ENCODE measurements at regions not wholly inside any gene's neighbourhood (a gene's known extent, or its start where the extent isn't known, plus 50 kb on each side); places are given as distances from the start of the nearest gene placed in this dataset.
"Not testable (repeated sequence)": the region's sequence is repeated elsewhere in the genome, so short reads cannot be mapped to it uniquely, and the experiment has no call there.

DNA sequence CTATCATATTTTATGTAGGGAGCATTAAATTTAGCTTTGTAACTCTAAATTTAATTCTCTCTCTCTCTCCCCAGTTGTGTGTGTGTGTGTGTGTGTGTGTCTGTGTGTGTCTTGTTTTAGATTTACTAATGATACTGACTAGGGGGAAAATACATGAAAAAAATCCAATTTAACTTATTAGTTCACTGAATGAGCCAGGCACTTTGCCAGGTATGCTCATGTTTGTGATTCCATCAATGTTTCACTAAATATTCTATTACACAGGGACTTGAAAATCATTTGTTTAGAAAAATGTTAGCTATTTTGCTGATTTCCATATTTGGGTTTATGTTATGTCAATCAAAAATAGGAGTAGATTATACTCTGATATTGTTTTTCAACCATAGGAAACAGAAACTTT is 203.7 kb upstream of the ZNF804A start:
- H3K4me1 ChIP-seq (ENCODE audit: control insufficient read depth, insufficient read depth, low read length), result no peaks in the 10 kb centered on the region
- ATAC-seq (no peak), DNase-seq (no peak)
- no peaks in the 10 kb centered on the region for H3K9me3 ChIP-seq (ENCODE audit: control insufficient read depth, low read length)
- no peak overlapping the region for H3K4me3 ChIP-seq (ENCODE audit: low read length)
- no peak overlapping the region for H3K27ac ChIP-seq (ENCODE audit: low read length)
- intact Hi-C loops (cut with DNase I), result no loop called here
- H3K27me3 ChIP-seq (ENCODE audit: control insufficient read depth, insufficient read depth), result no peaks in the 10 kb centered on the region

- intact Hi-C loops (cut with DNase I), result no loop called here
- Histone ChIP-seq H3K27me3 (ENCODE audit: control insufficient read depth, insufficient read depth) (no peaks in the 10 kb centered on the region), H3K27ac (ENCODE audit: low read length) (no peak overlapping the region), H3K4me1 (ENCODE audit: control insufficient read depth, insufficient read depth, low read length) (no peaks in the 10 kb centered on the region), H3K4me3 (ENCODE audit: low read length) (no peak overlapping the region), H3K9me3 (ENCODE audit: control insufficient read depth, low read length) (no peaks in the 10 kb centered on the region)
- DNase-seq (no peak), ATAC-seq (no peak)
Observed at GRCh38 chr2:184402381-184402780, 195.9 kb upstream of the ZNF804A start.

DNA sequence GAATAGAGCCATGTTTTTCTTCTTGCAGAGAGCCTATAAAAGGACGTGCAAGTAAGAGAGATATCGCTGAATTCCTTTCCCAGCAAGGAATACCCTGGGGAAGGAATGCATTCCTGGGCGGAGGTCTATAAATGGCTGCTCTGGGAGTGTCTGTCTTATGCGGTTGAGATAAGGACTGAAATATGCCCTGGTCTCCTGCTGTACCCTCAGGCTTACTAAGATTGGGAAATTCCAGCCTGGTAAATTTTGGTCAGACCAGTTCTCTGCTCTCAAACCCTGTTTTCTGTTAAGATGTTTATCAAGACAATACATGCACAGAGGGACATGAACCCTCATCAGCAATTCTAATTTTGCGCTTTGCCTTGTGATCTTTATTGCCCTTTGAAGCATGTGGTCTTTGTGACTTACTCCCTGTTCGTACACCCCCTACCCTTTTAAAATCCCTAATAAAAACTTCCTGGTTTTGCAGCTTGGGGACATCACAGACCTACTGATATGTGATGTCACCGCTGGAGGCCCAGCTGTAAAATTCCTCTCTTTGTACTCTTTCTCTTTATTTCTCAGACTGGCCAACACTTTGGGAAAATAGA is 191.2 kb upstream of the ZNF804A start:
- H3K27me3 ChIP-seq (ENCODE audit: control insufficient read depth, insufficient read depth); H3K9me3 ChIP-seq (ENCODE audit: control insufficient read depth, low read length); ATAC-seq; H3K4me1 ChIP-seq (ENCODE audit: control insufficient read depth, insufficient read depth, low read length); H3K27ac ChIP-seq (ENCODE audit: low read length); DNase-seq; intact Hi-C loops (cut with DNase I); H3K4me3 ChIP-seq (ENCODE audit: low read length): not testable (repeated sequence)
- 63% methylated on average over 7 of the region's 7 CpGs for WGBS

DNA sequence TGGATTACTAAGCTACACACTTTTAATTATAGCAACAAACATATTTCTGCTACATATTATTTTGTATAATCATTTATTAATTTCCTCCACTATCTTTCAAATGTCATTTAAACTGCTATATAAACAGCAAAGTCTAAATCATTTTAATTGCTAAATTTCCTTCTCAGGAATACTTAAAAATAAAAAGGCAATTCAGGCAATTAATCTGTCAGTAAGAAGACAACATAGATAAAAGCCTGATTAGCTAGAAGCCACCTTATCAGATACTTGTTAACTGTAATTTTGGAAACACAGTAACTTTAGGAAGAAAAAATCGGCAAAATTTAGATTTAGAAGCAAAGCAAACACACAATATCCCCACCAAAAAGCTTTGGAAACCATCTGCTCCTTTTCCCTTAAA is 188.2 kb upstream of the ZNF804A start:
- intact Hi-C loops (cut with DNase I), result no loop called here
- WGBS, result 63% methylated on average over 1 of the region's 1 CpG
- no peak for ATAC-seq

DNA sequence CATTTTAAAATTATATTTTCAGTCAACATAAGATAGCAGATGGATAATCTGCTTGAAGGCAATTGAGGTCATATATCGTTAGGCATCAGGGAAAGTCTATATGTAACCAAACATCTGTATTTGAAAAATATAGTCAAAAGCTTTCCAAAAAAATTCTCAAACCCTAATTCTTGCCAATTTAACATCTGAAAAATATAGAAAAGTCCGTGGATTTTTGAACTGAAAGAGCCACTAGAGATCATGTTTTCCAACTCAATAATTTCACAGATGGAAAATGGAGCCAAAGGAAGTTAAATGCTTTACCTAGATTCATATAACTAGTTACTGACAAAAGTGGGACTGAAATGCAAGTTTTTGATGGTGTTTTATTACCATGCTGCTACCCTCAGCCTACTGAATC is 185.1 kb upstream of the ZNF804A start:
- ATAC-seq (no peak), DNase-seq (no peak)
- no peaks in the 10 kb centered on the region for H3K27me3 ChIP-seq (ENCODE audit: control insufficient read depth, insufficient read depth)
- no peaks in the 10 kb centered on the region for H3K9me3 ChIP-seq (ENCODE audit: control insufficient read depth, low read length)
- intact Hi-C loops (cut with DNase I), result no loop called here
- H3K4me3 ChIP-seq (ENCODE audit: low read length), result no peak overlapping the region
- no peaks in the 10 kb centered on the region for H3K4me1 ChIP-seq (ENCODE audit: control insufficient read depth, insufficient read depth, low read length)
- WGBS, result 70% methylated on average over 2 of the region's 2 CpGs
- H3K27ac ChIP-seq (ENCODE audit: low read length), result no peak overlapping the region

More for the DNA sequence above, 188.2 kb upstream of the ZNF804A start:
- Histone ChIP-seq H3K4me1 (ENCODE audit: control insufficient read depth, insufficient read depth, low read length) (no peaks in the 10 kb centered on the region), H3K27me3 (ENCODE audit: control insufficient read depth, insufficient read depth) (no peaks in the 10 kb centered on the region), H3K27ac (ENCODE audit: low read length) (no peak overlapping the region), H3K4me3 (ENCODE audit: low read length) (no peak overlapping the region), H3K9me3 (ENCODE audit: control insufficient read depth, low read length) (no peaks in the 10 kb centered on the region)
- no peak for DNase-seq

GRCh38 chr2:184413671-184414229 is 184.6 kb upstream of the ZNF804A start:
- 71% methylated on average over 1 of the region's 1 CpG for WGBS
- DNase-seq, result no peak
- ATAC-seq, result no peak

GRCh38 chr2:184416146-184416913 is 182.0 kb upstream of the ZNF804A start:
- ATAC-seq (no peak), DNase-seq (no peak)
- H3K27me3 ChIP-seq (ENCODE audit: control insufficient read depth, insufficient read depth), result no peaks in the 10 kb centered on the region
- intact Hi-C loops (cut with DNase I), result no loop called here
- WGBS, result 82% methylated on average over 6 of the region's 6 CpGs
- no peak overlapping the region for H3K27ac ChIP-seq (ENCODE audit: low read length)
- no peaks in the 10 kb centered on the region for H3K9me3 ChIP-seq (ENCODE audit: control insufficient read depth, low read length)
- H3K4me3 ChIP-seq (ENCODE audit: low read length), result no peak overlapping the region
- no peaks in the 10 kb centered on the region for H3K4me1 ChIP-seq (ENCODE audit: control insufficient read depth, insufficient read depth, low read length)

More at GRCh38 chr2:184413671-184414229, 184.6 kb upstream of the ZNF804A start:
- intact Hi-C loops (cut with DNase I), result no loop called here
- Histone ChIP-seq H3K27me3 (ENCODE audit: control insufficient read depth, insufficient read depth) (no peaks in the 10 kb centered on the region), H3K4me3 (ENCODE audit: low read length) (no peak overlapping the region), H3K27ac (ENCODE audit: low read length) (no peak overlapping the region), H3K9me3 (ENCODE audit: control insufficient read depth, low read length) (no peaks in the 10 kb centered on the region), H3K4me1 (ENCODE audit: control insufficient read depth, insufficient read depth, low read length) (no peaks in the 10 kb centered on the region)

DNA sequence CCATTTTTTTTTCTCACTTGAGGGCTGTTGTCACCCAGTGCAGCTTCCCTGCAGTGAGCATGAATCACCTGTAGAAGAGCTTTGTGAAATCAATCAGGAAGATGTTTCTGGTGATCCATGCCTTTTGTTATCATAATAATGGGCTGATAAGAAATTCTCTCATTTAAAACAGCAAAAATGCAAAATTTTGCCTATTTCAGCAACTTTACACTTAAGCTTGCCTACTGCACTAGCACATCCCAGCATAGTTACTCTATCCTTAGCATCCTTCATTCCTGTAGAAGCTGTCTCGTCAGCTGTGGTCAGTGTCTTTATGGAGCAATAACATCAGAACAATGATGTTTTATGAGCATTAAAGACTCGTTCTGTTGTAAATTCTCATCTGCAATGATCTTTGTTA is 178.6 kb upstream of the ZNF804A start:
- ATAC-seq, result no peak
- DNase-seq, result no peak
- WGBS, result 62% methylated on average over 2 of the region's 2 CpGs
- no peaks in the 10 kb centered on the region for H3K27me3 ChIP-seq (ENCODE audit: control insufficient read depth, insufficient read depth)
- H3K4me1 ChIP-seq (ENCODE audit: control insufficient read depth, insufficient read depth, low read length), result no peaks in the 10 kb centered on the region
- H3K27ac ChIP-seq (ENCODE audit: low read length), result no peak overlapping the region
- no peaks in the 10 kb centered on the region for H3K9me3 ChIP-seq (ENCODE audit: control insufficient read depth, low read length)
- H3K4me3 ChIP-seq (ENCODE audit: low read length), result no peak overlapping the region
- intact Hi-C loops (cut with DNase I), result no loop called here

GRCh38 chr2:184421456-184421855 is 176.9 kb upstream of the ZNF804A start:
- H3K4me3 ChIP-seq (ENCODE audit: low read length); H3K4me1 ChIP-seq (ENCODE audit: control insufficient read depth, insufficient read depth, low read length); H3K27ac ChIP-seq (ENCODE audit: low read length); H3K9me3 ChIP-seq (ENCODE audit: control insufficient read depth, low read length); ATAC-seq; intact Hi-C loops (cut with DNase I); H3K27me3 ChIP-seq (ENCODE audit: control insufficient read depth, insufficient read depth): not testable (repeated sequence)
- DNase-seq, result peak in 1 of 3 donors; percentile 12
- WGBS, result 84% methylated on average over 11 of the region's 11 CpGs

GRCh38 chr2:184425083-184425482 is 173.2 kb upstream of the ZNF804A start:
- 80% methylated on average over 2 of the region's 2 CpGs for WGBS
- Histone ChIP-seq H3K9me3 (ENCODE audit: control insufficient read depth, low read length) (no peaks in the 10 kb centered on the region), H3K27ac (ENCODE audit: low read length) (no peak overlapping the region), H3K4me3 (ENCODE audit: low read length) (no peak overlapping the region), H3K27me3 (ENCODE audit: control insufficient read depth, insufficient read depth) (no peaks in the 10 kb centered on the region), H3K4me1 (ENCODE audit: control insufficient read depth, insufficient read depth, low read length) (no peaks in the 10 kb centered on the region)
- intact Hi-C loops (cut with DNase I), result no loop called here
- no peak for ATAC-seq
- no peak for DNase-seq

DNA sequence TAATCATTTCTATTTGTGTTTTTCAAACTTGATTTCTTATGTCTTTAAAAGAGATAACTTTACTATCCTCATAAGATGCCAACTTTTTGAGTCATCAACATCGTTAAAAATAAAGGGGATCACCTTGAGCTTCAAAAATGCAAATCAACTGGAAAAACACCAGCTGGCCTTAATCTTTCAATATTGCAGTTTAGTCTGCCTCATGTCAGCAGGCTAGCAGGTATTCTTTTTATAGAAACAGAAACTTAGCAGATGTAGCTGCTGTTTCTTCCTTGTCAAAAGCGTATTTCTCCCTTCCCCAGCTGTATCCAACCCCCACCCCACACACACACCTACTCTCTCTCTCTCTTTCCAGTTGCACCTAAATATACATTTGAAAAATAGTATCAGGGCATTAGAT is 154.1 kb upstream of the ZNF804A start:
- Histone ChIP-seq H3K9me3 (ENCODE audit: control insufficient read depth, low read length) (no peaks in the 10 kb centered on the region), H3K4me3 (ENCODE audit: low read length) (no peak overlapping the region), H3K27me3 (ENCODE audit: control insufficient read depth, insufficient read depth) (no peaks in the 10 kb centered on the region), H3K4me1 (ENCODE audit: control insufficient read depth, insufficient read depth, low read length) (no peaks in the 10 kb centered on the region), H3K27ac (ENCODE audit: low read length) (no peak overlapping the region)
- intact Hi-C loops (cut with DNase I), result no loop called here
- DNase-seq (no peak), ATAC-seq (no peak)
- 38% methylated on average over 2 of the region's 2 CpGs for WGBS
